Parathyroid adenoma (tissue), 2 donors: ENCODE measurements at regions not wholly inside any gene's neighbourhood (a gene's known extent, or its start where the extent isn't known, plus 50 kb on each side); places are given as distances from the start of the nearest gene placed in this dataset.

Experiments
- H2AFZ ChIP-seq: fragments of 300-600 bp; sonication (generic); one replicate; pipeline ENCODE4 v1.7.0; 2017; ENCODE audit warnings: antibody characterized with exemption, mild to moderate bottlenecking
- H3K27ac ChIP-seq: fragments of 300-600 bp; sonication (generic); one replicate; pipeline ENCODE4 v1.7.0; 2017
- H3K27me3 ChIP-seq: fragments of 300-600 bp; sonication (generic); one replicate; pipeline ENCODE4 v1.7.0; 2017; ENCODE audit warnings: low read length; ENCODE audit not compliant: control insufficient read depth, insufficient read depth
- H3K36me3 ChIP-seq: fragments of 300-600 bp; sonication (generic); one replicate; pipeline ENCODE4 v1.7.0; 2017; ENCODE audit warnings: low read length; ENCODE audit not compliant: control insufficient read depth, insufficient read depth
- H3K4me1 ChIP-seq: fragments of 300-600 bp; sonication (generic); one replicate; pipeline ENCODE4 v1.7.0; 2017; ENCODE audit warnings: control low read depth
- H3K4me2 ChIP-seq: fragments of 300-600 bp; sonication (generic); one replicate; pipeline ENCODE4 v1.7.0; 2017; ENCODE audit warnings: low read length
- H3K4me3 ChIP-seq: fragments of 300-600 bp; sonication (generic); one replicate; pipeline ENCODE4 v1.7.0; 2017; ENCODE audit warnings: low read depth, low read length
- H3K79me2 ChIP-seq: fragments of 300-600 bp; sonication (generic); one replicate; pipeline ENCODE4 v1.7.0; 2017; ENCODE audit warnings: control low read depth
- H3K9ac ChIP-seq: fragments of 300-600 bp; sonication (generic); one replicate; pipeline ENCODE4 v1.7.0; 2017; ENCODE audit warnings: mild to moderate bottlenecking
- H3K9me3 ChIP-seq: fragments of 300-600 bp; sonication (generic); one replicate; pipeline ENCODE4 v1.7.0; 2017; ENCODE audit warnings: low read length; ENCODE audit not compliant: control insufficient read depth
- CTCF ChIP-seq: fragments of 300-600 bp; sonication (generic); IDR thresholded peaks from one replicate; pipeline ENCODE4 v1.7.0; 2017; ENCODE audit warnings: antibody characterized with exemption, mild to moderate bottlenecking
- donor health status: primary hyperparathyroidism.

GRCh38 chr5:29307478-29307877 is 1886.0 kb upstream of the CDH6 start:
- no peaks in the 10 kb centered on the region for H3K4me1 ChIP-seq
- H3K9ac ChIP-seq = no peak overlapping the region
- no peaks in the 10 kb centered on the region for H3K36me3 ChIP-seq
- no peak for TF ChIP-seq CTCF
- H3K27ac ChIP-seq = no peak overlapping the region
- H3K4me3 ChIP-seq = no peak overlapping the region
- H3K27me3 ChIP-seq = no peaks in the 10 kb centered on the region
- no peak overlapping the region for H2AFZ ChIP-seq
- no peaks in the 10 kb centered on the region for H3K79me2 ChIP-seq
- no peaks in the 10 kb centered on the region for H3K9me3 ChIP-seq
- no peak overlapping the region for H3K4me2 ChIP-seq

- H3K4me3 ChIP-seq = no peak overlapping the region
- no peak for TF ChIP-seq CTCF
These were observed 1888.9 kb upstream of the CDH6 start for GRCh38 chr5:29304545-29304944.

GRCh38 chr5:29296548-29296947 is 1896.9 kb upstream of the CDH6 start:
- no peak overlapping the region for H3K9ac ChIP-seq
- no peak overlapping the region for H2AFZ ChIP-seq
- no peaks in the 10 kb centered on the region for H3K79me2 ChIP-seq
- no peaks in the 10 kb centered on the region for H3K36me3 ChIP-seq
- no peak overlapping the region for H3K27ac ChIP-seq
- H3K4me3 ChIP-seq = no peak overlapping the region
- no peak overlapping the region for H3K4me2 ChIP-seq
- no peaks in the 10 kb centered on the region for H3K9me3 ChIP-seq
- TF ChIP-seq CTCF = no peak
- no peaks in the 10 kb centered on the region for H3K4me1 ChIP-seq
- no peaks in the 10 kb centered on the region for H3K27me3 ChIP-seq

More at GRCh38 chr5:29304545-29304944, 1888.9 kb upstream of the CDH6 start:
- H3K27me3 ChIP-seq = no peaks in the 10 kb centered on the region
- no peaks in the 10 kb centered on the region for H3K4me1 ChIP-seq
- H3K9ac ChIP-seq = no peak overlapping the region
- H3K4me2 ChIP-seq = no peak overlapping the region
- no peaks in the 10 kb centered on the region for H3K79me2 ChIP-seq
- no peaks in the 10 kb centered on the region for H3K36me3 ChIP-seq
- H3K27ac ChIP-seq = no peak overlapping the region
- H2AFZ ChIP-seq = no peak overlapping the region
- H3K9me3 ChIP-seq = no peaks in the 10 kb centered on the region

GRCh38 chr5:29277642-29278041 is 1915.8 kb upstream of the CDH6 start:
- Histone ChIP-seq H3K9ac (no peak overlapping the region), H3K27me3 (no peaks in the 10 kb centered on the region), H3K36me3 (no peaks in the 10 kb centered on the region), H3K27ac (no peak overlapping the region), H3K4me1 (no peaks in the 10 kb centered on the region), H3K4me2 (no peak overlapping the region), H3K4me3 (no peak overlapping the region), H2AFZ (no peak overlapping the region), H3K9me3 (no peaks in the 10 kb centered on the region), H3K79me2 (no peaks in the 10 kb centered on the region)
- no peak for TF ChIP-seq CTCF

- Histone ChIP-seq H2AFZ (no peak overlapping the region), H3K27ac (no peak overlapping the region), H3K79me2 (no peaks in the 10 kb centered on the region), H3K9me3 (no peaks in the 10 kb centered on the region), H3K36me3 (no peaks in the 10 kb centered on the region), H3K9ac (no peak overlapping the region), H3K4me2 (no peak overlapping the region), H3K4me1 (no peaks in the 10 kb centered on the region), H3K4me3 (no peak overlapping the region), H3K27me3 (no peaks in the 10 kb centered on the region)
- TF ChIP-seq CTCF = no peak
These were observed 1917.1 kb upstream of the CDH6 start for GRCh38 chr5:29276371-29276770.
